Putamen (tissue), 1 donor: ENCODE measurements at regions not wholly inside any gene's neighbourhood (a gene's known extent, or its start where the extent isn't known, plus 50 kb on each side); places are given as distances from the start of the nearest gene placed in this dataset.

Source experiments
- DNase-seq: peaks from one replicate; pipeline ENCODE4 v3.0.0-alpha.2; 2016; ENCODE audit warnings: low spot score

GRCh38 chr18:78071166-78071710 lies 821.6 kb downstream of the GALR1 start:
- no peak for DNase-seq

- DNase-seq, result no peak
Observed at GRCh38 chr18:78071776-78072175, 822.1 kb downstream of the GALR1 start.

- DNase-seq, result no peak
Observed at GRCh38 chr18:78072375-78072774, 822.7 kb downstream of the GALR1 start.

- DNase-seq, result no peak
Observed at GRCh38 chr18:78073275-78073674, 823.6 kb downstream of the GALR1 start.

GRCh38 chr18:78074400-78075020 lies 824.9 kb downstream of the GALR1 start:
- DNase-seq, result no peak

GRCh38 chr18:78080081-78080480 lies 830.4 kb downstream of the GALR1 start:
- no peak for DNase-seq

- DNase-seq, result no peak
Observed at GRCh38 chr18:78080761-78081160, 831.1 kb downstream of the GALR1 start.

- no peak for DNase-seq
Observed at GRCh38 chr18:78082816-78083215, 833.2 kb downstream of the GALR1 start.

- no peak for DNase-seq
Observed at GRCh38 chr18:78085241-78086185, 835.9 kb downstream of the GALR1 start.

- no peak for DNase-seq
Observed at GRCh38 chr18:78086931-78087330, 837.3 kb downstream of the GALR1 start.

- DNase-seq, result no peak
Observed at GRCh38 chr18:78087338-78087737, 837.7 kb downstream of the GALR1 start.

GRCh38 chr18:78090584-78090983 lies 840.9 kb downstream of the GALR1 start:
- DNase-seq, result no peak

GRCh38 chr18:78092901-78093300 lies 843.3 kb downstream of the GALR1 start:
- no peak for DNase-seq

GRCh38 chr18:78099979-78100588 lies 850.4 kb downstream of the GALR1 start:
- no peak for DNase-seq

GRCh38 chr18:78101091-78101490 lies 851.4 kb downstream of the GALR1 start:
- no peak for DNase-seq

GRCh38 chr18:78102135-78102534 lies 852.5 kb downstream of the GALR1 start:
- DNase-seq, result no peak

- no peak for DNase-seq
Observed at GRCh38 chr18:78105611-78106010, 856.0 kb downstream of the GALR1 start.

GRCh38 chr18:78106946-78107345 lies 857.3 kb downstream of the GALR1 start:
- no peak for DNase-seq

GRCh38 chr18:78107363-78107762 lies 857.7 kb downstream of the GALR1 start:
- no peak for DNase-seq

- DNase-seq, result no peak
Observed at GRCh38 chr18:78108554-78108953, 858.9 kb downstream of the GALR1 start.

- DNase-seq, result no peak
Observed at GRCh38 chr18:78113136-78113939, 863.7 kb downstream of the GALR1 start.

GRCh38 chr18:78113940-78114251 lies 864.2 kb downstream of the GALR1 start:
- no peak for DNase-seq
